Smooth muscle cell (in vitro differentiated cells): ENCODE measurements at regions not wholly inside any gene's neighbourhood (a gene's known extent, or its start where the extent isn't known, plus 50 kb on each side); places are given as distances from the start of the nearest gene placed in this dataset.
A peak's percentile ranks its signal among the peaks of the same experiment; 100 is the strongest.
"Not testable (repeated sequence)": the region's sequence is repeated elsewhere in the genome, so short reads cannot be mapped to it uniquely, and the experiment has no call there.

ENCODE experiments used
- DNase-seq: peaks from one replicate; lab custom pipeline; 2025; ENCODE audit not compliant: unreplicated experiment; lab: John Stamatoyannopoulos, UW
- H2AFZ ChIP-seq: fragments of 200-600 bp; sonication (generic); 2 replicates; pipeline ENCODE4 v1.6.0; 2016; ENCODE audit warnings: antibody characterized with exemption, low read depth, mild to moderate bottlenecking
- H3F3A ChIP-seq: fragments of 200-600 bp; sonication (generic); 2 replicates; pipeline ENCODE4 v1.6.0; 2017; ENCODE audit warnings: antibody characterized with exemption, low read depth
- H3K27ac ChIP-seq: fragments of 200-600 bp; sonication (generic); 2 replicates; pipeline ENCODE4 v1.5.1; 2016; ENCODE audit warnings: low read depth, mild to moderate bottlenecking
- H3K27me3 ChIP-seq: fragments of 200-600 bp; sonication (generic); 2 replicates; pipeline ENCODE4 v1.6.1; 2016; ENCODE audit warnings: low read depth, mild to moderate bottlenecking
- H3K36me3 ChIP-seq: fragments of 200-600 bp; sonication (generic); 2 replicates; pipeline ENCODE4 v1.5.1; 2016; ENCODE audit warnings: low read depth
- H3K4me1 ChIP-seq: fragments of 200-600 bp; sonication (generic); 2 replicates; pipeline ENCODE4 v1.5.1; 2016; ENCODE audit warnings: low read depth
- H3K4me2 ChIP-seq: fragments of 200-600 bp; sonication (generic); 2 replicates; pipeline ENCODE4 v1.6.0; 2016; ENCODE audit warnings: mild to moderate bottlenecking
- H3K4me3 ChIP-seq: fragments of 200-600 bp; sonication (generic); 2 replicates; pipeline ENCODE4 v1.5.1; 2016; ENCODE audit warnings: mild to moderate bottlenecking
- H3K79me2 ChIP-seq: fragments of 200-600 bp; sonication (generic); 2 replicates; pipeline ENCODE4 v1.6.0; 2016; ENCODE audit warnings: low read depth, mild to moderate bottlenecking
- H3K9ac ChIP-seq: fragments of 200-600 bp; sonication (generic); 2 replicates; pipeline ENCODE4 v1.6.0; 2016; ENCODE audit warnings: low read depth
- H3K9me3 ChIP-seq: fragments of 200-600 bp; sonication (generic); replicated peaks from 2 replicates; pipeline ENCODE4 v1.5.1; 2016; ENCODE audit warnings: low read depth
- H4K20me1 ChIP-seq: fragments of 200-600 bp; sonication (generic); 2 replicates; pipeline ENCODE4 v1.6.0; 2016; ENCODE audit warnings: low read depth
- WGBS: methylation state at CpG from one replicate; pipeline ENCODE4 v1.1.7; 2016; ENCODE audit warnings: low lambda C conversion rate; 5-methylcytosine and 5-hydroxymethylcytosine counted together
- TF ChIP-seq, protein P1 (sequence below): fragments of 200-600 bp; sonication (generic); IDR thresholded peaks from 2 replicates; pipeline ENCODE4 v1.5.1; 2017; ENCODE audit warnings: borderline replicate concordance, mild to moderate bottlenecking, antibody characterized with exemption; ENCODE audit not compliant: insufficient read depth, poor library complexity, severe bottlenecking

DNA sequence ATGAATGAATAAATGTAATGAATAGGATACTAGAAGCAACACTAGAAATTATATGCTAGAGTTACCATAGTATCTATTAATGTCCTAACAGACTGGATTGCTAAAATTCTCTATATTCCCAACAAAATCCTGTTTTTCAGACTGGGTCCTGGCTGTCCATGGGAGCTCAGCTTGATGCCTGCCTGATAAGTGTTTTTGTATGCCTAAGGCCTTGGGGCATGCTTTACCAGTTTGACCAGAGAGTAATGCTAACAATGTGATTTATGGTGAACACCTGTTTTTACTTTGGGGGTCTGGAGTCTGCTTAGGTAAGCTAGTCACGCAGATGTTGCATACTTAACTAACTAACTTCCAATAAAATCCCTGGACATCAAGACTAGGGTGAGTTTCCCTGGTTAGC, 318.8 kb upstream of the DEPDC1 start:
- no peak overlapping the region for H2AFZ ChIP-seq
- no peaks in the 10 kb centered on the region for H3K4me1 ChIP-seq
- 86% methylated on average over 1 of the region's 1 CpG for WGBS
- H3K4me2 ChIP-seq: no peak overlapping the region
- no peaks in the 10 kb centered on the region for H3K36me3 ChIP-seq
- no peak overlapping the region for H3K27ac ChIP-seq
- H4K20me1 ChIP-seq: no peaks in the 10 kb centered on the region
- H3K9ac ChIP-seq: no peak overlapping the region
- TF ChIP-seq, protein P1, sequence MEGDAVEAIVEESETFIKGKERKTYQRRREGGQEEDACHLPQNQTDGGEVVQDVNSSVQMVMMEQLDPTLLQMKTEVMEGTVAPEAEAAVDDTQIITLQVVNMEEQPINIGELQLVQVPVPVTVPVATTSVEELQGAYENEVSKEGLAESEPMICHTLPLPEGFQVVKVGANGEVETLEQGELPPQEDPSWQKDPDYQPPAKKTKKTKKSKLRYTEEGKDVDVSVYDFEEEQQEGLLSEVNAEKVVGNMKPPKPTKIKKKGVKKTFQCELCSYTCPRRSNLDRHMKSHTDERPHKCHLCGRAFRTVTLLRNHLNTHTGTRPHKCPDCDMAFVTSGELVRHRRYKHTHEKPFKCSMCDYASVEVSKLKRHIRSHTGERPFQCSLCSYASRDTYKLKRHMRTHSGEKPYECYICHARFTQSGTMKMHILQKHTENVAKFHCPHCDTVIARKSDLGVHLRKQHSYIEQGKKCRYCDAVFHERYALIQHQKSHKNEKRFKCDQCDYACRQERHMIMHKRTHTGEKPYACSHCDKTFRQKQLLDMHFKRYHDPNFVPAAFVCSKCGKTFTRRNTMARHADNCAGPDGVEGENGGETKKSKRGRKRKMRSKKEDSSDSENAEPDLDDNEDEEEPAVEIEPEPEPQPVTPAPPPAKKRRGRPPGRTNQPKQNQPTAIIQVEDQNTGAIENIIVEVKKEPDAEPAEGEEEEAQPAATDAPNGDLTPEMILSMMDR: no peak
- DNase-seq: no peak
- H3K9me3 ChIP-seq: no peaks in the 10 kb centered on the region
- no peaks in the 10 kb centered on the region for H3F3A ChIP-seq
- no peaks in the 10 kb centered on the region for H3K27me3 ChIP-seq
- no peak overlapping the region for H3K4me3 ChIP-seq
- no peaks in the 10 kb centered on the region for H3K79me2 ChIP-seq

DNA sequence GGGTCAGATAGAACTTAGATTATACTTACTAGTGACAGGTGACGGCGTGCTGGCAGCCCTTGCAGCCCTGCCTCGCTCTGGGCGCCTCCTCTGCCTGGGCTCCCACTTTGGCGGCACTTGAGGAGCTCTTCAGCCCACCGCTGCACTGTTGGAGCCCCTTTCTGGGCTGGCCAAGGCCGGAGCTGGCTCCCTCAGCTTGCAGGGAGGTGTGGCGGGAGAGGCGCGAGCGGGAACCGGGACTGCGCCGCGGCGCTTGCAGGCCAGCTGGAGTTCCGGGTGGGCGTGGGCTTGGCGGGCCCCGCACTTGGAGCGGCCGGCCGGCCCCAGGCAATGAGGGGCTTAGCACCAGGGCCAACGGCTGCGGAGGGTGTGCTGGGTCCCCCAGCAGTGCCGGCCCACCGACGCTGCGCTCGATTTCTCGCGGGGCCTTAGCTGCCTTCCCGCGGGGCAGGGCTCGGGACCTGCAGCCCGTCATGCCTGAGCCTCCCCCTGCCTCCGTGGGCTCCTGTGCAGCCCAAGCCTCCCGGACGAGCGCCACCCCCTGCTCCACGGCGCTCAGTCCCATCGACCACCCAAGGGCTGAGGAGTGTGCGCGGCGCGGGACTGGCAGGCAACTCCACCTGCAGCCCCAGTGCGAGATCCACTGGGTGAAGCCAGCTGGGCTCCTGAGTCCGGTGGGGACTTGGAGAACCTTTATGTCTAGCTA, 320.8 kb upstream of the DEPDC1 start:
- DNase-seq: not testable (repeated sequence)

DNA sequence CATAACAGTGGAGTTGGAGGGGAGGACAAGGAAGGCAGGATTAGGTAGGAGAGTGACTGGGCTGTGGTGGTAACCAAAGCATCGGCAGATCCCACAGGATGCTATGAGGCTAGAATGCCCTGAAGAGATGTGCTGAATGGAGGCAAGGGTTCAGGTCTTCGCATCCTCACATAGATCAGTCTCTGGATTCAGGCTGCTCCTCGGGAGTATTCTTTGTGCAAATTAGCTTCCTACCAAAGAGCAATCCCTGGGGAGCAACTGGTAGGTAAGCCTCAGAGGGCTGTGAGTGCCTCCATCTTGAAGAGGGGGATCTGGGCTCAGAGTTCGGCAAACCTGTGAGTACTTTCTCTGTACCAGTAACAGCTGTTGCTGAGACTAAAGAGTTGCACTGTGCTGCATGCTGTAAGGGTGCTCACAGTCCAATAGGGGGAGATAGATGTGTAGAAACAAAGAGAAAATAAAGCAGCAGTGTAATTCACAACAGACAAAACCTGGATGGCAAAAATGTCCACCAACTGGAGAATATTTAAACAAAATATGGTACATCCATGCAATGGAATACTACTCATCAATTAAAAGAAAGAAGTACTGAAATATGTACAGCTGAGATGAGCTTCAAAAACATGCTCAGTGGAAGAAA, 322.4 kb upstream of the DEPDC1 start:
- H3F3A ChIP-seq: no peaks in the 10 kb centered on the region
- no peaks in the 10 kb centered on the region for H3K36me3 ChIP-seq
- H3K4me3 ChIP-seq: no peak overlapping the region
- H3K4me1 ChIP-seq: no peaks in the 10 kb centered on the region
- no peak overlapping the region for H3K27ac ChIP-seq
- no peak overlapping the region for H3K9ac ChIP-seq
- H3K4me2 ChIP-seq: no peak overlapping the region
- H2AFZ ChIP-seq: no peak overlapping the region
- TF ChIP-seq, protein P1: peak; percentile 56
- no peaks in the 10 kb centered on the region for H3K9me3 ChIP-seq
- DNase-seq: no peak
- no peaks in the 10 kb centered on the region for H3K79me2 ChIP-seq
- H3K27me3 ChIP-seq: no peaks in the 10 kb centered on the region
- no peaks in the 10 kb centered on the region for H4K20me1 ChIP-seq
- WGBS: 83% methylated on average over 4 of the region's 4 CpGs

More for the DNA sequence above, 320.8 kb upstream of the DEPDC1 start:
- not testable (repeated sequence) for H3K9me3 ChIP-seq, H3K27ac ChIP-seq, H4K20me1 ChIP-seq, H3K36me3 ChIP-seq, H3F3A ChIP-seq, H3K4me2 ChIP-seq, H2AFZ ChIP-seq, H3K27me3 ChIP-seq, H3K4me1 ChIP-seq, H3K79me2 ChIP-seq, H3K9ac ChIP-seq, H3K4me3 ChIP-seq
- WGBS: 94% methylated on average over 48 of the region's 49 CpGs

- DNase-seq: no peak
- Histone ChIP-seq H2AFZ (peak overlapping the region; percentile 34), H3F3A (no peaks in the 10 kb centered on the region), H3K4me1 (no peaks in the 10 kb centered on the region), H3K27me3 (no peaks in the 10 kb centered on the region), H3K36me3 (no peaks in the 10 kb centered on the region), H3K79me2 (no peaks in the 10 kb centered on the region), H4K20me1 (no peaks in the 10 kb centered on the region), H3K9me3 (no peaks in the 10 kb centered on the region), H3K4me3 (no peak overlapping the region), H3K27ac (no peak overlapping the region), H3K4me2 (no peak overlapping the region), H3K9ac (no peak overlapping the region)
- TF ChIP-seq, protein P1: no peak
- 50% methylated on average over 1 of the region's 1 CpG for WGBS
Observed at GRCh38 chr1:68820151-68820550, 323.3 kb upstream of the DEPDC1 start.
